ENCODE measurements at regions not wholly inside any gene's neighbourhood (a gene's known extent, or its start where the extent isn't known, plus 50 kb on each side); places are given as distances from the start of the nearest gene placed in this dataset.

- TF ChIP-seq CTCF (IDR thresholded peaks at IDR 0.05), result no peak
- TF ChIP-seq POLR2A (IDR thresholded peaks at IDR 0.05), result no peak
These were observed 109.3 kb upstream of the MAP4K3 start for GRCh38 chr2:39546409-39546808.
